Liver (tissue), 7 donors: ENCODE measurements at regions not wholly inside any gene's neighbourhood (a gene's known extent, or its start where the extent isn't known, plus 50 kb on each side); places are given as distances from the start of the nearest gene placed in this dataset.

Source experiments
- DNase-seq: peaks from one replicate; pipeline ENCODE4 v3.0.0-alpha.2; 2017; ENCODE audit warnings: low spot score
- H3K27ac ChIP-seq, 2 donors: one replicate each; pipeline ENCODE4 v1.7.0; 2013; ENCODE audit warnings: inconsistent platforms in 2 of 2, low read length in 2 of 2, control low read depth in 1 of 2, low read depth in 1 of 2, mild to moderate bottlenecking in 1 of 2
- H3K27me3 ChIP-seq, 4 donors: one replicate each; pipeline versions ENCODE4 v1.6.1 to v1.7.0; 2013; ENCODE audit warnings: low read length in 3 of 4, inconsistent platforms in 1 of 4, mild to moderate bottlenecking in 1 of 4, moderate library complexity in 1 of 4; ENCODE audit not compliant: control insufficient read depth in 4 of 4, insufficient read depth in 4 of 4
- H3K36me3 ChIP-seq, 4 donors: one replicate each; pipeline versions ENCODE4 v1.6.1 to v1.7.0; 2013; ENCODE audit warnings: low read length in 3 of 4, mild to moderate bottlenecking in 3 of 4, low read depth in 1 of 4, moderate library complexity in 1 of 4; ENCODE audit not compliant: control insufficient read depth in 4 of 4, insufficient read depth in 3 of 4
- H3K4me1 ChIP-seq, 4 donors: one replicate each; pipeline versions ENCODE4 v1.6.1 to v1.7.0; 2013; ENCODE audit warnings: low read length in 3 of 4, mild to moderate bottlenecking in 3 of 4, moderate library complexity in 1 of 4; ENCODE audit not compliant: control insufficient read depth in 4 of 4, insufficient read depth in 4 of 4
- H3K4me3 ChIP-seq, 3 donors: one replicate each; pipeline versions ENCODE4 v1.6.1 to v1.7.0; 2013; ENCODE audit warnings: low read length in 3 of 3, control low read depth in 1 of 3, low read depth in 1 of 3, mild to moderate bottlenecking in 1 of 3
- H3K9ac ChIP-seq, 2 donors: one replicate each; pipeline ENCODE4 v1.7.0; 2013; ENCODE audit warnings: low read length in 2 of 2, mild to moderate bottlenecking in 2 of 2, moderate library complexity in 2 of 2, control low read depth in 1 of 2, low read depth in 1 of 2
- H3K9me3 ChIP-seq, 4 donors: one replicate each; pipeline versions ENCODE4 v1.6.1 to v1.7.0; 2013; ENCODE audit warnings: low read length in 3 of 4; ENCODE audit not compliant: control insufficient read depth in 4 of 4
- ATF3 ChIP-seq: IDR thresholded peaks from 2 replicates; pipeline ENCODE4 v1.6.1; 2016; ENCODE audit warnings: antibody characterized with exemption
- EGR1 ChIP-seq, 2 donors: IDR thresholded peaks; 2 replicates each; pipeline ENCODE4 v1.6.1; 2016 to 2018; ENCODE audit warnings: antibody characterized with exemption in 2 of 2, low read depth in 2 of 2
- FOXA1 ChIP-seq: IDR thresholded peaks from 2 replicates; pipeline ENCODE4 v1.6.1; 2016; ENCODE audit warnings: antibody characterized with exemption
- GABPA ChIP-seq, 2 donors: IDR thresholded peaks in 1 of 2; conservative IDR thresholded peaks in 1 of 2; 2 replicates each; pipeline ENCODE4 v1.6.1; 2016; ENCODE audit warnings: antibody characterized with exemption in 2 of 2, mild to moderate bottlenecking in 1 of 2, moderate library complexity in 1 of 2
- HNF4G ChIP-seq: IDR thresholded peaks from 2 replicates; pipeline ENCODE4 v1.6.1; 2016; ENCODE audit warnings: antibody characterized with exemption
- MAX ChIP-seq: IDR thresholded peaks from 2 replicates; pipeline ENCODE4 v1.6.1; 2016; ENCODE audit warnings: antibody characterized with exemption
- RAD21 ChIP-seq, 2 donors: IDR thresholded peaks; 2 replicates each; pipeline ENCODE4 v1.6.1; 2016; ENCODE audit warnings: antibody characterized with exemption in 2 of 2, mild to moderate bottlenecking in 2 of 2
- REST ChIP-seq: IDR thresholded peaks from 2 replicates; pipeline ENCODE4 v1.6.1; 2016; ENCODE audit warnings: antibody characterized with exemption, mild to moderate bottlenecking
- RXRA ChIP-seq, 2 donors: IDR thresholded peaks; 2 replicates each; pipeline ENCODE4 v1.6.1; 2017 to 2018; ENCODE audit warnings: antibody characterized with exemption in 2 of 2, mild to moderate bottlenecking in 1 of 2
- SP1 ChIP-seq: IDR thresholded peaks from 2 replicates; pipeline ENCODE4 v1.6.1; 2018; ENCODE audit warnings: antibody characterized with exemption, mild to moderate bottlenecking
- TAF1 ChIP-seq: conservative IDR thresholded peaks from 2 replicates; pipeline ENCODE4 v1.6.1; 2016; ENCODE audit warnings: antibody characterized with exemption, mild to moderate bottlenecking
- YY1 ChIP-seq: IDR thresholded peaks from 2 replicates; pipeline ENCODE4 v1.6.1; 2016; ENCODE audit warnings: antibody characterized with exemption, mild to moderate bottlenecking
- WGBS: extraction: QIAGEN DNeasy Blood & Tissue Kit; methylation state at CpG from one replicate; pipeline ENCODE4 v1.1.7; 2013; 5-methylcytosine and 5-hydroxymethylcytosine counted together
- TF ChIP-seq, protein P1 (sequence below): IDR thresholded peaks from 2 replicates; pipeline ENCODE4 v1.6.1; 2016; ENCODE audit warnings: antibody characterized with exemption
- donor health status: healthy.
- donor health status: healthy.
- donor health status: healthy.
- donor health status: healthy.

- Histone ChIP-seq H3K27ac (no peak overlapping the region), H3K9me3 (no peaks in the 10 kb centered on the region), H3K4me3 (no peak overlapping the region), H3K9ac (no peak overlapping the region), H3K27me3 (no peaks in the 10 kb centered on the region), H3K36me3 (no peaks in the 10 kb centered on the region), H3K4me1 (no peaks in the 10 kb centered on the region)
- WGBS: 90% methylated on average over 2 of the region's 2 CpGs
- no peak for DNase-seq
- TF ChIP-seq REST: no peak
- TF ChIP-seq RAD21 (IDR thresholded peaks at IDR 0.05): no peak
- no peak for TF ChIP-seq RXRA (IDR thresholded peaks at IDR 0.05)
- TF ChIP-seq YY1: no peak
- TF ChIP-seq FOXA1: no peak
- no peak for TF ChIP-seq TAF1
- no peak for TF ChIP-seq ATF3
- TF ChIP-seq EGR1 (IDR thresholded peaks at IDR 0.05; ENCODE audit: low read depth in 2 of 2): no peak
- TF ChIP-seq HNF4G: no peak
- no peak for TF ChIP-seq MAX
Observed at GRCh38 chr2:14301331-14301730, 331.2 kb upstream of the LRATD1 start.

DNA sequence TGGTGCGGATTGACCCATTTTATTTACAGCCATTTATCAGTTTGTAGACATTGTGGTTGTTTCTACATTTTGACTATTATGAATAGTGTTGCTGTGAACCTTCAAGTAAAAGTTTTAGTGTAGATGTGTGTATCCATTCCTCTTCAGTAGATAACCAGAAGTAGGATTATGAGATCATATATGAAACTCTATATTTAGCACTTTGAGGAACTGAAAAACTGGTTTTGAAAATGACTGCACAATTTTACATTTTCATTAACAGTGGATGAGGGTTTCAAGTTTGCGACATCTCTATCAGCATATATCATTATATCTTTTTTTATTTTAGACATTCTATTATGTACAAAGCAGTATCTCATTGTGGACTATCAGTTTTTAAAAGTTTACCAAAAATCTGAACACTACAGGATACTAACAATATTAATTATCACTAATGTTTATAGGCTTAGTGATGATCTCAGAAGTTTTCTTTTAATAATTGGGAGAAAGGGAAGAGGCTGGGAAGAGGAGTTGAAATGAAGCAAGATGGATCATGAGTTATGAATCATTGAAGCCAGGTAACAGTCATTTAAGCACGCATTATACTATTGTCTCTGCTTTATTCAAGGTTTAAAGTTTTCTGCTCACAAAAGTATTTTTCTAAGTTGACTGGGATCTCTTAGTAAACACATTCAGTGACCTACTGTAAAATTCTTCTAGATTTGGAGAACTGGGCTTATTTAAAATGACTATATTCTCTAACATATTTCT is 329.0 kb upstream of the LRATD1 start:
- 87% methylated on average over 3 of the region's 3 CpGs for WGBS

More for the DNA sequence above, 329.0 kb upstream of the LRATD1 start:
- H3K27ac ChIP-seq: no peak overlapping the region
- no peak for TF ChIP-seq ATF3
- no peak for TF ChIP-seq GABPA (IDR thresholded peaks at IDR 0.05 in 1 of 2, conservative IDR thresholded peaks at IDR 0.05 in 1 of 2)
- no peak for TF ChIP-seq FOXA1
- TF ChIP-seq, protein P1, sequence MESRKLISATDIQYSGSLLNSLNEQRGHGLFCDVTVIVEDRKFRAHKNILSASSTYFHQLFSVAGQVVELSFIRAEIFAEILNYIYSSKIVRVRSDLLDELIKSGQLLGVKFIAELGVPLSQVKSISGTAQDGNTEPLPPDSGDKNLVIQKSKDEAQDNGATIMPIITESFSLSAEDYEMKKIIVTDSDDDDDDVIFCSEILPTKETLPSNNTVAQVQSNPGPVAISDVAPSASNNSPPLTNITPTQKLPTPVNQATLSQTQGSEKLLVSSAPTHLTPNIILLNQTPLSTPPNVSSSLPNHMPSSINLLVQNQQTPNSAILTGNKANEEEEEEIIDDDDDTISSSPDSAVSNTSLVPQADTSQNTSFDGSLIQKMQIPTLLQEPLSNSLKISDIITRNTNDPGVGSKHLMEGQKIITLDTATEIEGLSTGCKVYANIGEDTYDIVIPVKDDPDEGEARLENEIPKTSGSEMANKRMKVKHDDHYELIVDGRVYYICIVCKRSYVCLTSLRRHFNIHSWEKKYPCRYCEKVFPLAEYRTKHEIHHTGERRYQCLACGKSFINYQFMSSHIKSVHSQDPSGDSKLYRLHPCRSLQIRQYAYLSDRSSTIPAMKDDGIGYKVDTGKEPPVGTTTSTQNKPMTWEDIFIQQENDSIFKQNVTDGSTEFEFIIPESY: no peak
- TF ChIP-seq SP1: no peak
- TF ChIP-seq MAX: no peak
- H3K9ac ChIP-seq: no peak overlapping the region
- H3K4me1 ChIP-seq: no peaks in the 10 kb centered on the region
- no peak overlapping the region for H3K4me3 ChIP-seq
- no peaks in the 10 kb centered on the region for H3K36me3 ChIP-seq
- DNase-seq: no peak
- H3K9me3 ChIP-seq: no peaks in the 10 kb centered on the region
- no peaks in the 10 kb centered on the region for H3K27me3 ChIP-seq
